Naive B cell (primary cell): ENCODE measurements at regions not wholly inside any gene's neighbourhood (a gene's known extent, or its start where the extent isn't known, plus 50 kb on each side); places are given as distances from the start of the nearest gene placed in this dataset.
A peak's percentile ranks its signal among the peaks of the same experiment; 100 is the strongest.
"Not testable (repeated sequence)": the region's sequence is repeated elsewhere in the genome, so short reads cannot be mapped to it uniquely, and the experiment has no call there.

ENCODE experiments used
- ATAC-seq, 2 donors: fragments of 150-1000 bp; cut with Tn5 transposase; 2 replicates each; pipeline ENCODE4 v1.10.0; 2021; ENCODE audit warnings: low read depth in 2 of 2, mild to moderate bottlenecking in 2 of 2, moderate library complexity in 2 of 2
- DNase-seq: peaks from one replicate; pipeline ENCODE4 v3.0.0; 2022
- H3K27ac Mint-ChIP-seq, 6 donors: one replicate each; pipeline ENCODE4 v1.8.0; 2020 to 2022; ENCODE audit warnings: mild to moderate bottlenecking in 6 of 6, mixed read lengths in 6 of 6, moderate library complexity in 5 of 6, inconsistent platforms in 2 of 6
- H3K27me3 Mint-ChIP-seq, 3 donors: one replicate each; pipeline ENCODE4 v1.8.0; 2021 to 2022; ENCODE audit warnings: mixed read lengths in 3 of 3, mild to moderate bottlenecking in 1 of 3
- H3K36me3 Mint-ChIP-seq, 2 donors: one replicate each; pipeline ENCODE4 v1.8.0; 2020 to 2022; ENCODE audit warnings: mixed read lengths in 2 of 2, inconsistent platforms in 1 of 2, mild to moderate bottlenecking in 1 of 2
- H3K4me1 Mint-ChIP-seq, 3 donors: one replicate each; pipeline ENCODE4 v1.8.0; 2020 to 2022; ENCODE audit warnings: mixed read lengths in 3 of 3, inconsistent platforms in 1 of 3, mild to moderate bottlenecking in 1 of 3, moderate library complexity in 1 of 3
- H3K4me3 Mint-ChIP-seq, 8 donors: one replicate each; pipeline ENCODE4 v1.8.0; 2020 to 2022; ENCODE audit warnings: mild to moderate bottlenecking in 8 of 8, mixed read lengths in 8 of 8, moderate library complexity in 8 of 8, inconsistent platforms in 2 of 8
- H3K9me3 Mint-ChIP-seq, 7 donors: one replicate each; pipeline ENCODE4 v1.8.0; 2020 to 2022; ENCODE audit warnings: mixed read lengths in 7 of 7, mild to moderate bottlenecking in 5 of 7, inconsistent platforms in 2 of 7, moderate library complexity in 1 of 7

DNA sequence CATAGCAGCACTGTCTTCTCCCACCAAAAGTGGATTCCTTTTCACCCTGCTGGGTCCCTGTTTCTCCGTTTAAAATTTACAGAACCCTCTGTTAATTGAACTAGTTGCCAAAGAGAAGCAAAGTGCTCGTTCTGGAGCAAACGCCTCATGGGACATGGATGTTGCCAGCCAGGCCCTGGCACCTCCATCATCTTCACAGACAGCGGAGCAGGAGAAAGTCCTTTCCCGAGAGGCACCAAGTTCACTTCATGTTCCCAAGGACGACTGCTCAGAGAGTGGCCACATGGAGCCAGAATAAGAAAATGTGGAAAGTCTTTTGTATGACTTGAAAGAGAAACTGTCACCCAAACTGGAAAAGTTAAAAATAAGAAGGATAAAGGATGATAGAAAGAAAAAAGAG lies 151.5 kb downstream of the SOX1 start:
- DNase-seq (no peak), ATAC-seq (no peak)
- Mint-ChIP-seq H3K27ac (no peak overlapping the region), H3K36me3 (no peaks in the 10 kb centered on the region), H3K4me1 (no peaks in the 10 kb centered on the region), H3K4me3 (no peak overlapping the region), H3K27me3 (peaks cover 0 to 6% (median 4%) of the 10 kb centered on the region in 3 donors), H3K9me3 (no peaks in the 10 kb centered on the region)

DNA sequence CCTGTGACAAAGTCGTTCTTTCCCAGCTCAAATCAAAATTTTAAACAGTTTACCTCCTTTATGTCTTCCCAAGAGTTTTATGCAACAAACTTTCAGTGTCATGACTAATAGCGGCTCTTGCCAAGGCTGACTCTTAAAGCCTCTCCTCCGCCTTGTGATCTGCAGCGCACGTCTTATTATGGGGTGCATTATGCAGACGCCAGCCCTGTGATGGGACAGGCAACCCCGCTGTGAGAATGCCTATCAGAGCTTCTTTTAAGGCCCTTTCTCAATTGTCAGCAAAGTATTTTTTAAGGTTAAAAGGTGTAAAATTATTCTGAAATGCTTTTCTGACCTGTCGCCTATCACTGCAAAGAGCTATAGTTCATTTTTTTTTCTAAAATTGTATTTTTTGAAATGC lies 152.8 kb downstream of the SOX1 start:
- no peak overlapping the region for H3K27ac Mint-ChIP-seq
- no peaks in the 10 kb centered on the region for H3K4me1 Mint-ChIP-seq
- H3K4me3 Mint-ChIP-seq = no peak overlapping the region
- no peaks in the 10 kb centered on the region for H3K9me3 Mint-ChIP-seq
- no peaks in the 10 kb centered on the region for H3K36me3 Mint-ChIP-seq
- DNase-seq = no peak
- H3K27me3 Mint-ChIP-seq = peaks cover 0 to 4% (median 0%) of the 10 kb centered on the region in 3 donors
- no peak for ATAC-seq

DNA sequence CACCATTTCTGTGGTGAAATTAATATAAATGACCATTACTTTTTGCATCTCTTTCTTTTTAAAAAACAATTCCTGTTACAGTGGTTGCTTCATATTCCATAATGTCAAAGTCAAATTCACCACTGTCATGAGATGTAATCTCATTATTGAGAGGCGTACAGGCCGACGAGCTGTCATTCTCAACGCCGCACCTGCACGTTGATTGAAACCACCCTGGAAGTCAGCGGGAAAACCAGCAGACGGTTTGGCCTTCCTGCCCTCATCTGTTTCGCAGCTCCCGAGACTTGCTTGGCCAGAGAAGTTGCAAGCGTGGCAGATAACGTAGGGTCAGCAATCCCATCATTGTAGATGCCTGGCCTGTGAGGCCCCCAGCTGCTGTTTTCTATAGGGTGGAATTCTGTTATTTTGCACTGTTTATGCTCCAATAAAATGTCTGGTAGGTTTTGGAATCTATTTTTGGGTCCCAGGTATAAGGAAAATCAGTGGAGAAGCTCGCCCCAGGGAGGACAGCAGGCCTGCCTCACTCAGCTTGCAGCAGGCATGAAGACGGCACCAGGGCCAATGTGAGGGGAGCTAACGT lies 153.4 kb downstream of the SOX1 start:
- Mint-ChIP-seq H3K27ac (no peak overlapping the region), H3K36me3 (no peaks in the 10 kb centered on the region), H3K9me3 (no peaks in the 10 kb centered on the region), H3K4me3 (no peak overlapping the region), H3K4me1 (no peaks in the 10 kb centered on the region), H3K27me3 (peaks cover 0 to 4% (median 0%) of the 10 kb centered on the region in 3 donors)
- DNase-seq (no peak), ATAC-seq (no peak)

DNA sequence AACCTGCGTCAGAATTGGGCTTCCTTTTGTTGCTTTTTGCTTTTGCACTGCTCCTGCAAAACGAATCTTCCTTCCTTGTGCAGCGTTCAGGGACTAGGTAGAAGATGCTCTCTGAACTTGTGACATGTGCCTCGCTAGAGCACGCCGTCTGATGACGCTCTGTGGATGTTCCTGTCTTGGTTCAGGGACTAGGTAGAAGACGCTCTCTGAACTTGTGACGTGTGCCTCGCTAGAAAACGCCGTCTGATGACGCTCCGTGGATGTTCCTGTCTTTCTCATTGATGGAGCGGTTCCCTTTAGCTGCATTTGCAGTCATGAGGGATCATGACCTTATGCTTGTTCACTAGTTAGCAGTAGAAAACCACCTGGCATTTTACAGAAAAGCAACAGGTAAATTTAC lies 154.0 kb downstream of the SOX1 start:
- no peak overlapping the region for H3K27ac Mint-ChIP-seq
- no peaks in the 10 kb centered on the region for H3K4me1 Mint-ChIP-seq
- no peaks in the 10 kb centered on the region for H3K36me3 Mint-ChIP-seq
- H3K9me3 Mint-ChIP-seq = no peaks in the 10 kb centered on the region
- no peak for DNase-seq
- no peak for ATAC-seq
- peaks cover 0 to 4% (median 0%) of the 10 kb centered on the region in 3 donors for H3K27me3 Mint-ChIP-seq
- H3K4me3 Mint-ChIP-seq = no peak overlapping the region

DNA sequence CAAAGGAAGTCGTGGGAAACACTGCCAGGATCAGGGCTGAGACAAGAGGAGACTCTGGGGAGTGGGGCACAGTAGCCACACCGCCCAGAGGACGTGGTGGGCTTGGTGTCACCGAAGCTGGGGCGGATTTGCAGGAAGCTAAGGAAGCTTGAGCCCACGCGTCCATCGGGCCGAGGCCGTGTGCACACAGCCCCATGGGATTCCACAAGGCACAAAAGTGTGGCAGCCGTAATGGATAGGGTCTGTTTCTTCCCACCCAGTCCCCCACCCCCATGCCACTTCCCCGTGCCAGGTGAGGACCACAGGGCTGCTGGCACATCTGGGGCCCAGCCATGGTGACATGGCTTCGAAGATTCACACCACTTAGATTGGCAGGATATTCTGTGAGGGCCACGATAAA lies 153.2 kb upstream of the SPACA7 start:
- Mint-ChIP-seq H3K9me3 (peaks cover 0 to 3% (median 0%) of the 10 kb centered on the region in 7 donors), H3K27ac (no peak overlapping the region), H3K4me1 (no peaks in the 10 kb centered on the region), H3K36me3 (no peaks in the 10 kb centered on the region), H3K27me3 (no peaks in the 10 kb centered on the region), H3K4me3 (no peak overlapping the region)
- DNase-seq (no peak), ATAC-seq (no peak)

DNA sequence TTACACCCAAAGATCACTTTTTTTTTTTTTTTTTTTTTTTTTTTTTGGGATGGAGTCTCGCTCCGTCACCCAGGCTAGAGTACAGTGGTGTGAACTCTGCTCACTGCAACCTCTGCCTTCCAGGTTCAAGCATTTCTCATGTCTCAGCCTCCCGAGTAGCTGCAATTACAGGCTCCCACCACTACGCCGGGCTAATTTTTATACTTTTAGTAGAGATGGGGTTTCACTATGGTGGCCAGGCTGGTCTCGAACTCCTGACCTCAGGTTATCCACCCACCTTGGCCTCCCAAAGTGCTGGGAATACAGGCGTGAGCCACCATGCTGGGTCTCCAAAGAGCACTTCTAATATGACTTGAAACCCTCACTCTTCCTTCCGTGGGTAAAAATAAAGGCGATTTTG lies 152.2 kb upstream of the SPACA7 start:
- not testable (repeated sequence) for H3K27me3 Mint-ChIP-seq, ATAC-seq, H3K4me3 Mint-ChIP-seq, DNase-seq, H3K4me1 Mint-ChIP-seq, H3K27ac Mint-ChIP-seq, H3K36me3 Mint-ChIP-seq, H3K9me3 Mint-ChIP-seq

DNA sequence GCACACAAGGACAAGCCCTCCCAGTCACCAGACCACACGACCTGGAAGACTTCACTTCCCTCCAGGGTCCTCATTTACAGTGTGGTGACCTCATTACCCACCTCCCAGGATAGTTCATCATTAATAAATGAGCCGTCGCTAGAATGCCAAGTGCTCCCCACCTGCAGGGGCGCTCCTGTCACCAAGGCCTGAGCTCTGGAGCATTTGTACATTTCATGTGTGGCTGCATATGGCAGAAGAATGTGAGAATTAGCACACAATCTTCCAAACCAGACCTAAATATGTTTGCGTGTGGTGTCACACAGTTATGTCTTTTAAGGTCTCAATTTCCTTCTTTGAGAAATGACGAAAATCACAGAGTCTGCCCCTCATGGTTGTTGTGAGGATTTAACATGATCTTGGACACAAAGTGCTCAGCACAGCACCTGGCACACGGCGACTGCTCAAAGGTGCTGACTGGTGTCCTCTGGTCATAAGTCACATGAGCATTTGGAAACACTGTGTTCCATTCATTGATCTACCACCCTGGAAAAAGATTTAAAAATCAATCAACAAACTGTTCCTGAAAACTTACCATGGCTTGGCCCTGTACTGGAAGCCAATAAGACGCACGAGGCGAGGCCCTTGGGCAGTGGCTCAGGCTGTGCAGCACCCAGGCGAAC lies 150.6 kb upstream of the SPACA7 start:
- no peak for DNase-seq
- Mint-ChIP-seq H3K27me3 (no peaks in the 10 kb centered on the region), H3K36me3 (no peaks in the 10 kb centered on the region), H3K9me3 (peaks cover 0 to 3% (median 0%) of the 10 kb centered on the region in 7 donors), H3K27ac (no peak overlapping the region), H3K4me1 (no peaks in the 10 kb centered on the region), H3K4me3 (no peak overlapping the region)
- no peak for ATAC-seq

DNA sequence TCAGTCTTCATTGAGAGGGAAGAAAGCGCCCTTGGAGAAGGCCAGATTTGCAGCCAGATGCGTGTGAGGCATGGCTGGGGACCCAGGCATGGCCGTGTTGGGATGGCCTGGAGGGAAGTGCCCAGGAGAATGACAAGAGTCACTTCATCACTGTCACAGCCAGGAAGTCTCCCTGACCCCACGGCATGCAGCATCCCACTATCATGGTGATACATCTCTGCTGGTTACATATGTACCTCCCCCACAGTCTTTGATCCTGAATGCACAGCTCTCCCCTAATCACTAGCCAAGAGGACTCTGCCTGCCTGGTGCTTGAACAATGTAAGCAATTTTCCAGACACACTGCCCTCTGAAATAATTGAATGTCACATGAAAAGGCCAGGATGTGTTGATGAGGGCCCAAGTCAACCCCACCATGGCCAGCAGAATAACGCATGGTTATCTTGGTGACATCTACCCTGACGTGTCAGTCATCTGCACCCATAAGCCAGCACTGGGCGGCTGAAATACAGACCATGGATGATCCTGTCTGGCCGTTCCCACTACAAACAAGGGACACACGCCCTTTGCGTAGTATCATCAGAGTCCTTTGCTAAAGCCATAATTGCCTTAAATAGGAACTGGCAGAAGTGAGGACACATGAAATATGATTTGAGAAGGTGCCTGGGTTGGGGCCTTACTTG lies 149.7 kb upstream of the SPACA7 start:
- H3K4me1 Mint-ChIP-seq = no peaks in the 10 kb centered on the region
- H3K4me3 Mint-ChIP-seq = no peak overlapping the region
- no peaks in the 10 kb centered on the region for H3K36me3 Mint-ChIP-seq
- DNase-seq (no peak), ATAC-seq (no peak)
- no peaks in the 10 kb centered on the region for H3K27me3 Mint-ChIP-seq
- H3K27ac Mint-ChIP-seq = no peak overlapping the region
- H3K9me3 Mint-ChIP-seq = peaks cover 0 to 3% (median 0%) of the 10 kb centered on the region in 7 donors

DNA sequence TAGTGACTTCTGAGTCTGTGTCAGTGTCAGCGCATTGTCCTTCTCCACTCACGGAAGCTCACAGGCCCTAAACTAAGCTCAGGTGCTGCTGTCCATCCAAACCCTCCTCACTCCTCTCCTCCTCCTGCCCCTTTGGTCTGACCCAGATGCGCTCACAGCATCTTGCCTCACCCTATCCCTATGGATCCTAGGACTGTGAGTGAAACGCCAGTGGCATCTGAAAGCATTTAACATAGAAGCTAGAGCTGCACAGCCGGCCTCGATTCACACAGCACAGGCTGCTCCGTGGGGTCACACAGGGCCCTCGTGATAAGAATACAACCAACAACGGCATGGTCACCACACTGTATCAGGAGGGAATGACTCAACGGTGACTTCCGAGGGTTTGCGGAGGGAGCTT lies 149.1 kb upstream of the SPACA7 start:
- DNase-seq (no peak), ATAC-seq (no peak)
- no peaks in the 10 kb centered on the region for H3K36me3 Mint-ChIP-seq
- no peak overlapping the region for H3K27ac Mint-ChIP-seq
- peaks cover 0 to 3% (median 0%) of the 10 kb centered on the region in 7 donors for H3K9me3 Mint-ChIP-seq
- no peaks in the 10 kb centered on the region for H3K27me3 Mint-ChIP-seq
- H3K4me1 Mint-ChIP-seq = no peaks in the 10 kb centered on the region
- no peak overlapping the region for H3K4me3 Mint-ChIP-seq

DNA sequence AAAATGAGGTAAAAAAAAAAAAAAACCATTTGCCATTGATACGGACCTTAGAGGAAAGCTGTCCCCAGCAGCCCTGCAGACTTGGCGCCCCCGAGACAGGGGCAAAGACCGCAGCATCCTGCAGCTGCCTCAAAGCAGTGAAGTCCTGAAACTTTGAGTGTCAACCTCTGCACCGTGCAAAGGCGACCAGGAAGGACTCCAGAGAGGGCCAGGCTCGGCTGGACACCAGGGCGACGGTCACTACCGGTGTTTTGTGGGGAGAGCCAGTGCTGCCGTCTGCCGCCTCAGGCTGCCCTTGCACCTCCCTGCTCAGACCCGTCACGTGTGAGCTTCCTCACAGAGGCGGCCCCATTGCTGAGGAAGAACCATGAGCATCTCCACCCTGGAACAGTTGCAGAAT lies 146.7 kb upstream of the SPACA7 start:
- Mint-ChIP-seq H3K36me3 (no peaks in the 10 kb centered on the region), H3K4me3 (no peak overlapping the region), H3K9me3 (peaks cover 0 to 3% (median 0%) of the 10 kb centered on the region in 7 donors), H3K27ac (peak overlapping the region in 1 of 6 donors; percentile 21), H3K27me3 (peaks cover 0 to 8% (median 4%) of the 10 kb centered on the region in 3 donors), H3K4me1 (no peaks in the 10 kb centered on the region)
- ATAC-seq (no peak), DNase-seq (no peak)

DNA sequence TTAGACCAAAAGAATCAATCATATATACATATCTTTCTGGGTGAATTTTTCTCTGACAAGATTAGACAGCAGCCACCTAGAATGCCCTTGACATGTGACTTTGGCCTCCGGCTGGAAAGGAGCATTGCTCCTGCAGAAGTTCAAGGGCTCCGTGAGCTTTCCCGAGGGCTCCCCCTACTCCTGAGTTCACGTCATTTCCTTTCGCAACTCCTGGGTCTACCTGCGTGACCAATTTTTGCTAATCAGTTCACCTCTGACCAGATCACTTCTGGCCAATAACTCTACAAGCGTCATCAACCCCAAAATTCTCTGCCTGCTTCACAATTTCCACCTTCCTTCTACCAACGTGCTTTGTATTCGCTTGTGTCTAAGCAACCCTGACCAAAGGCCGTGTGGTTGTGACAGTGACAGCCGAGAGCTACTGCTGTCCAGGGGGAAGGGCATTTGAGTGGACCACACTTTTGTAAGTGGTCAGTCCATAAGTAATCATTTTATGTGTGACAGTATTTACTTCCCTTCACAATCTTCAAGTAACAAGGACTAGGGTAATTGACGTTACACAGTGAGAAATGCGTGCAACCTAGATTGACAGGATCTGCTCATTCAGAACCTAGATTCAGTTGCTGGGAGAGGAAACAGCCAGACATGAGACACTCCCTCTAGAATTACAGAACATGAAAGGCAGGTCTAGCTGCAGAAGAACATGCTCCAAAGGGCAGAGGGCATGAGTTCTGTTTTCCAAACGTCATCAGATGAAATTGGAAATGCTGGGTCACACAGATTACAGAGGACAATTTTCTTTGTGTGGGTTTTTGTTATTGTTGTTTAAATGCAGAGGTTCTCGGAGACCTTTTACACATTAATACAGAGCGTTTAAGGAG lies 145.9 kb upstream of the SPACA7 start:
- DNase-seq = no peak

DNA sequence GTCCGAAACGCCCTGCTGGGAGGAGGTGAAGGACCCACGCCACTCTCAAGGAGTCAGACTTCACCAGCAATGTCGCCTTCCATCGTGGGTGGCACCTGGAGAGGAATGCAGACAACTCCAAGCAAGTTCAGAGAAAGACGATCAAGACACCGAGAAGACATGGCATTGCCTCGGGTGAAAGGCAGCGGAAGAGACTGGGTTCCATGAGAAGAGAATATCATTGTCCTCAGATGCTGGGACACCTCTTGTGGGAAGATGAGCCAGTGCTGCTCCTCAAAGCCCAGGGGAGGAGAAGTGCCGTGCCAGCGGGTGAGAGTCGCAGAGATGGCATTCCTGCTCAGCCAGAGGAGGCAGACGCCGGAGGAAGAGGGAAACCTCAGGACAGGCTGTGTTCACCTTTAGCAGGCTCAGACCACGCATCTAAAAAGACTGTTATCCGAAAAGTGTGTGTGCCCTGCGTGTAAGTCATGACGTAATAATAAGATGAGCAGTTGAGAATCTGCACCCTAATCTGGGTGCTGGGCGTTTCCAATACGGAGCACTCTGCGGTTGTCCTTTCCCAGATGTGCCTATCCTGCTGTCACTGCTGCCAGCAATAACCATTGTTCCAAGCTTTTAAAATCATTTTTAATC lies 144.6 kb upstream of the SPACA7 start:
- Mint-ChIP-seq H3K27ac (no peak overlapping the region), H3K4me3 (no peak overlapping the region), H3K9me3 (peaks cover 0 to under 1% (median 0%) of the 10 kb centered on the region in 7 donors), H3K36me3 (no peaks in the 10 kb centered on the region), H3K4me1 (no peaks in the 10 kb centered on the region), H3K27me3 (peaks cover 0 to 16% (median 4%) of the 10 kb centered on the region in 3 donors)
- ATAC-seq (no peak), DNase-seq (no peak)

More for the DNA sequence above, 145.9 kb upstream of the SPACA7 start:
- Mint-ChIP-seq H3K27ac (no peak overlapping the region), H3K36me3 (no peaks in the 10 kb centered on the region), H3K9me3 (peaks cover 0 to 3% (median 0%) of the 10 kb centered on the region in 7 donors), H3K4me1 (no peaks in the 10 kb centered on the region), H3K27me3 (peaks cover 0 to 14% (median 4%) of the 10 kb centered on the region in 3 donors), H3K4me3 (no peak overlapping the region)
- no peak for ATAC-seq

DNA sequence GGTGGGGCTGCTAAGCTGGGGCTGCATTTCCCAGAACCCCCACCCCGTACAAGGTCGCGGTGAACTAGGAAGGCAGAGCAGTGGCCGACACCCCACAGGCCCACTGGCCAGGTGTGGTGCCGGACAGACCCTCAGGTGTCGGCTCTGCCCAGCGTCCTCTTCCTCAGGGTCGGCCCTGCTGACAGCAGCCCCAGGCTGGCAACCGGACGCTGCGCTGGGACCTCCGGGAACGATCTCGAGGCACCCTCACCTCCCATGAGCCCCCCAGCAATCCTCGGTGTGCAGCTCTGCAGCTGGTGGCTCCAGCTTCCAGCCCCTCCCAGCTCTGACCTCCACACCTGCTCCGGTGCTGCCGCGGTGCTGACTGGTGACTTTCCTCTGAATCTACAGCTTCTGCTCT lies 142.9 kb upstream of the SPACA7 start:
- Mint-ChIP-seq H3K9me3 (peaks cover 0 to 6% (median 2%) of the 10 kb centered on the region in 7 donors), H3K36me3 (no peaks in the 10 kb centered on the region), H3K4me3 (no peak overlapping the region), H3K4me1 (no peaks in the 10 kb centered on the region), H3K27ac (no peak overlapping the region), H3K27me3 (peaks cover 0 to 16% (median 4%) of the 10 kb centered on the region in 3 donors)
- no peak for DNase-seq
- ATAC-seq = no peak
